ENCODE measurements at regions not wholly inside any gene's neighbourhood (a gene's known extent, or its start where the extent isn't known, plus 50 kb on each side); places are given as distances from the start of the nearest gene placed in this dataset.

DNA sequence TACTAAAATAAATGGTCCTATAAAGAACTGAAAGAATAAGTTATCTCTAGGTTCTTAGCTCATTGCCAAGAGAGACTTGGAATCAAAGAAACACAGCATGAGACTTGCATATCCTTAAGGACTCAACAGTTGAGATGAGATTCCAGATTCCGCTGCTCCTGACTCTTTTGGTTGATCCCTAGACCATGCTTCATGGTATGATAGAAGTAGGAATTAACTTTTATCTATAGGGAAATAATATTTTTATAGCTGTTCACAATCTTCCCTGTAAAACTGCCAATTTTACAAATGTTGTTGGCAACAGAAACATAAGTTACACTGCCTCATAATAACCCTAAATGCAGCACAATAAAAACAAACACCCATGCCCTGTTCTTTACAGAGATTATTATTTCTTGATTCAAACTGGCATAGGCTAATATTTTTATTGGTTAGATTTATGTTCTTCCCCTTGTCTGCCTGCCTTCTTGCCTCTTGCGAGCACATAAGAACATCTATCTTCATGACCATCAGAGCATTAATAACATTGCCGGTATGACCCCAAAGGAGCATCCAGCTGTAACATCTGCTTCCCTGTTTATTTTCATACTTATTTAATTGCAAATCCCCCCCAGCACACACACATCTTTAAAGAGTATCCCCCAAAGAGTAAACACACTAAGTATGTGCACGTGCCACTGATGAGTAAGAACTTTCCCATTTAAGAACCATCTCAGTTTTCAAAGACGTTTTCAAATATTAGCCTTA is 735.7 kb upstream of the SLC8A1 start:
- no CpG with 5 or more reads among the region's 5 CpGs for WGBS (ENCODE audit: extremely low coverage, insufficient coverage, insufficient read length)
- DNase-seq, result no peak
- no peak overlapping the region for H3K18ac ChIP-seq (ENCODE audit: low read length)
- no peaks in the 10 kb centered on the region for H3K27me3 ChIP-seq (ENCODE audit: insufficient read depth, low read length)
- no peak overlapping the region for H3K27ac ChIP-seq (ENCODE audit: low read depth, low read length)
- no peaks in the 10 kb centered on the region for H3K36me3 ChIP-seq (ENCODE audit: control insufficient read depth in 1 of 2, insufficient read depth in 2 of 2, low read length in 2 of 2)
- H3K4me3 ChIP-seq (ENCODE audit: low read depth, low read length), result no peak overlapping the region
- no peaks in the 10 kb centered on the region for H3K9me3 ChIP-seq (ENCODE audit: insufficient read depth, low read depth, low read length)
- H3K9ac ChIP-seq (ENCODE audit: low read length), result no peak overlapping the region
- H4K8ac ChIP-seq (ENCODE audit: low read depth, low read length), result no peak overlapping the region
- H2AFZ ChIP-seq (ENCODE audit: insufficient read depth, low read length, poor library complexity), result no peak overlapping the region
- no peak overlapping the region for H3K14ac ChIP-seq (ENCODE audit: low read length)
- H2BK5ac ChIP-seq (ENCODE audit: low read depth, low read length, poor library complexity), result no peak overlapping the region
- no peak overlapping the region for H2BK12ac ChIP-seq (ENCODE audit: low read length)
- H4K91ac ChIP-seq (ENCODE audit: low read depth, low read length), result no peak overlapping the region
- no peak overlapping the region for H3K23ac ChIP-seq (ENCODE audit: low read length)
- no peaks in the 10 kb centered on the region for H3K79me2 ChIP-seq (ENCODE audit: control insufficient read depth, insufficient read depth, low read length, poor library complexity)
- H3K4me1 ChIP-seq (ENCODE audit: control insufficient read depth in 1 of 2, insufficient read depth in 2 of 2, low read length in 2 of 2), result no peaks in the 10 kb centered on the region
- H3K4ac ChIP-seq (ENCODE audit: low read depth, low read length), result no peak overlapping the region
- H4K12ac ChIP-seq (ENCODE audit: low read depth, low read length), result no peak overlapping the region
- no peak overlapping the region for H2BK120ac ChIP-seq (ENCODE audit: insufficient read depth, low read length, poor library complexity)
- H2AK5ac ChIP-seq (ENCODE audit: low read length), result no peak overlapping the region
- peaks cover 3% of the 10 kb centered on the region for H3K79me1 ChIP-seq (ENCODE audit: low read length)
- no peak overlapping the region for H3K4me2 ChIP-seq (ENCODE audit: low read length)

DNA sequence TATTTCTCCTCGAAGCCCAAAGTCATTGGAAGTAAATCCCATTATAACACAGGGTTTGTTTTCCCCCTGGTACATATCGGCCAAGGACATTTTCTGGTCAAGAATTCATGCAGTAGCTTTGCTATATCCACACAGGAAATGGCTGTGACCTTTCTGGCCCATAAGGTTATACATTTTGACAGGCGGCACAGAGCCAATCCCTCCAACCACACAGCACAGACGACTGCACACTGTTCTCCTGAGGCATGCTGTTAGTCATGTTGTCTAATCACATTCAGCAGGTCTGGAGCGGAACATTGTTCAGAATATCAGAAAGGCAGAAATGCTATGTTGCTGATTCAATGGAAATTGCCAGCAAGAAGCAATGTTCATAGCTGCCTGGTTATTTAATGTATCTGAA is 742.3 kb upstream of the SLC8A1 start:
- Histone ChIP-seq H2BK12ac (ENCODE audit: low read length) (no peak overlapping the region), H3K4me2 (ENCODE audit: low read length) (no peak overlapping the region), H2AFZ (ENCODE audit: insufficient read depth, low read length, poor library complexity) (no peak overlapping the region), H3K79me1 (ENCODE audit: low read length) (peaks cover 7% of the 10 kb centered on the region), H2AK5ac (ENCODE audit: low read length) (no peak overlapping the region), H4K8ac (ENCODE audit: low read depth, low read length) (no peak overlapping the region), H3K18ac (ENCODE audit: low read length) (no peak overlapping the region), H3K14ac (ENCODE audit: low read length) (no peak overlapping the region), H3K4me1 (ENCODE audit: control insufficient read depth in 1 of 2, insufficient read depth in 2 of 2, low read length in 2 of 2) (no peaks in the 10 kb centered on the region), H4K12ac (ENCODE audit: low read depth, low read length) (no peak overlapping the region), H3K27me3 (ENCODE audit: insufficient read depth, low read length) (no peaks in the 10 kb centered on the region), H3K23ac (ENCODE audit: low read length) (no peak overlapping the region), H2BK120ac (ENCODE audit: insufficient read depth, low read length, poor library complexity) (no peak overlapping the region), H3K9ac (ENCODE audit: low read length) (no peak overlapping the region), H3K79me2 (ENCODE audit: control insufficient read depth, insufficient read depth, low read length, poor library complexity) (no peaks in the 10 kb centered on the region), H3K27ac (ENCODE audit: low read depth, low read length) (peak overlapping the region; percentile 87), H4K91ac (ENCODE audit: low read depth, low read length) (no peak overlapping the region), H3K4ac (ENCODE audit: low read depth, low read length) (no peak overlapping the region), H3K9me3 (ENCODE audit: insufficient read depth, low read depth, low read length) (no peaks in the 10 kb centered on the region), H2BK5ac (ENCODE audit: low read depth, low read length, poor library complexity) (no peak overlapping the region), H3K4me3 (ENCODE audit: low read depth, low read length) (no peak overlapping the region), H3K36me3 (ENCODE audit: control insufficient read depth in 1 of 2, insufficient read depth in 2 of 2, low read length in 2 of 2) (no peaks in the 10 kb centered on the region)
- no CpG with 5 or more reads among the region's 5 CpGs for WGBS (ENCODE audit: extremely low coverage, insufficient coverage, insufficient read length)
- no peak for DNase-seq

- H4K91ac ChIP-seq (ENCODE audit: low read depth, low read length), result no peak overlapping the region
- no peaks in the 10 kb centered on the region for H3K27me3 ChIP-seq (ENCODE audit: insufficient read depth, low read length)
- H4K8ac ChIP-seq (ENCODE audit: low read depth, low read length), result no peak overlapping the region
- no peak overlapping the region for H2AK5ac ChIP-seq (ENCODE audit: low read length)
- no peak overlapping the region for H3K27ac ChIP-seq (ENCODE audit: low read depth, low read length)
- no peak overlapping the region for H2BK12ac ChIP-seq (ENCODE audit: low read length)
- H2AFZ ChIP-seq (ENCODE audit: insufficient read depth, low read length, poor library complexity), result no peak overlapping the region
- no CpG with 5 or more reads among the region's 4 CpGs for WGBS (ENCODE audit: extremely low coverage, insufficient coverage, insufficient read length)
- no peak overlapping the region for H3K9ac ChIP-seq (ENCODE audit: low read length)
- no peak overlapping the region for H2BK120ac ChIP-seq (ENCODE audit: insufficient read depth, low read length, poor library complexity)
- peaks cover 3% of the 10 kb centered on the region for H3K79me1 ChIP-seq (ENCODE audit: low read length)
- H4K12ac ChIP-seq (ENCODE audit: low read depth, low read length), result no peak overlapping the region
- H3K18ac ChIP-seq (ENCODE audit: low read length), result no peak overlapping the region
- H3K36me3 ChIP-seq (ENCODE audit: control insufficient read depth in 1 of 2, insufficient read depth in 2 of 2, low read length in 2 of 2), result no peaks in the 10 kb centered on the region
- H2BK5ac ChIP-seq (ENCODE audit: low read depth, low read length, poor library complexity), result no peak overlapping the region
- H3K4ac ChIP-seq (ENCODE audit: low read depth, low read length), result no peak overlapping the region
- no peaks in the 10 kb centered on the region for H3K4me1 ChIP-seq (ENCODE audit: control insufficient read depth in 1 of 2, insufficient read depth in 2 of 2, low read length in 2 of 2)
- no peak overlapping the region for H3K23ac ChIP-seq (ENCODE audit: low read length)
- no peak overlapping the region for H3K4me2 ChIP-seq (ENCODE audit: low read length)
- DNase-seq, result no peak
- H3K4me3 ChIP-seq (ENCODE audit: low read depth, low read length), result no peak overlapping the region
- no peak overlapping the region for H3K14ac ChIP-seq (ENCODE audit: low read length)
- no peaks in the 10 kb centered on the region for H3K79me2 ChIP-seq (ENCODE audit: control insufficient read depth, insufficient read depth, low read length, poor library complexity)
- no peaks in the 10 kb centered on the region for H3K9me3 ChIP-seq (ENCODE audit: insufficient read depth, low read depth, low read length)
Measured at GRCh38 chr2:41197781-41198180, 745.9 kb upstream of the SLC8A1 start.

GRCh38 chr2:41199334-41199733 is 747.4 kb upstream of the SLC8A1 start:
- H3K14ac ChIP-seq (ENCODE audit: low read length), result no peak overlapping the region
- no CpG with 5 or more reads among the region's 1 CpG for WGBS (ENCODE audit: extremely low coverage, insufficient coverage, insufficient read length)
- no peak overlapping the region for H2BK120ac ChIP-seq (ENCODE audit: insufficient read depth, low read length, poor library complexity)
- H3K4me1 ChIP-seq (ENCODE audit: control insufficient read depth in 1 of 2, insufficient read depth in 2 of 2, low read length in 2 of 2), result no peaks in the 10 kb centered on the region
- no peak overlapping the region for H4K8ac ChIP-seq (ENCODE audit: low read depth, low read length)
- H3K18ac ChIP-seq (ENCODE audit: low read length), result no peak overlapping the region
- H3K79me1 ChIP-seq (ENCODE audit: low read length), result peaks cover 3% of the 10 kb centered on the region
- H4K91ac ChIP-seq (ENCODE audit: low read depth, low read length), result no peak overlapping the region
- no peak overlapping the region for H3K4ac ChIP-seq (ENCODE audit: low read depth, low read length)
- H3K36me3 ChIP-seq (ENCODE audit: control insufficient read depth in 1 of 2, insufficient read depth in 2 of 2, low read length in 2 of 2), result no peaks in the 10 kb centered on the region
- no peak overlapping the region for H3K27ac ChIP-seq (ENCODE audit: low read depth, low read length)
- H3K4me2 ChIP-seq (ENCODE audit: low read length), result no peak overlapping the region
- no peak overlapping the region for H2BK5ac ChIP-seq (ENCODE audit: low read depth, low read length, poor library complexity)
- H3K23ac ChIP-seq (ENCODE audit: low read length), result no peak overlapping the region
- no peak overlapping the region for H2AFZ ChIP-seq (ENCODE audit: insufficient read depth, low read length, poor library complexity)
- H2AK5ac ChIP-seq (ENCODE audit: low read length), result no peak overlapping the region
- H3K9me3 ChIP-seq (ENCODE audit: insufficient read depth, low read depth, low read length), result no peaks in the 10 kb centered on the region
- H3K4me3 ChIP-seq (ENCODE audit: low read depth, low read length), result no peak overlapping the region
- H2BK12ac ChIP-seq (ENCODE audit: low read length), result no peak overlapping the region
- no peak for DNase-seq
- H3K79me2 ChIP-seq (ENCODE audit: control insufficient read depth, insufficient read depth, low read length, poor library complexity), result no peaks in the 10 kb centered on the region
- H4K12ac ChIP-seq (ENCODE audit: low read depth, low read length), result no peak overlapping the region
- no peak overlapping the region for H3K9ac ChIP-seq (ENCODE audit: low read length)
- no peaks in the 10 kb centered on the region for H3K27me3 ChIP-seq (ENCODE audit: insufficient read depth, low read length)

Data from trophoblast cell (in vitro differentiated cells and primary cell).